ENCODE measurements at regions not wholly inside any gene's neighbourhood (a gene's known extent, or its start where the extent isn't known, plus 50 kb on each side); places are given as distances from the start of the nearest gene placed in this dataset.

GRCh38 chr1:166353213-166353612 is 186.4 kb upstream of the FAM78B start:
- TF ChIP-seq PPARA (CRISPR knock-in tag; IDR thresholded peaks at IDR 0.05; ENCODE audit: borderline replicate concordance) (no peak), ZFP3 (CRISPR knock-in tag; IDR thresholded peaks at IDR 0.05) (no peak), ISL1 (CRISPR knock-in tag; IDR thresholded peaks at IDR 0.05) (no peak), SNAI2 (CRISPR knock-in tag; IDR thresholded peaks at IDR 0.05) (no peak), ZNF565 (CRISPR knock-in tag; conservative IDR thresholded peaks at IDR 0.05; ENCODE audit: low read depth) (no peak), BACH2 (CRISPR knock-in tag; IDR thresholded peaks at IDR 0.05; ENCODE audit: borderline replicate concordance) (no peak), ZNF70 (CRISPR knock-in tag; IDR thresholded peaks at IDR 0.05) (no peak), CREB5 (CRISPR knock-in tag; IDR thresholded peaks at IDR 0.05; ENCODE audit: low read depth) (no peak), OSR1 (CRISPR knock-in tag; IDR thresholded peaks at IDR 0.05) (no peak), TCF4 (CRISPR knock-in tag; IDR thresholded peaks at IDR 0.05; ENCODE audit: borderline replicate concordance) (no peak)
- ATAC-seq, result no peak

GRCh38 chr1:166354406-166354805 is 187.6 kb upstream of the FAM78B start:
- TF ChIP-seq ZNF70 (CRISPR knock-in tag; IDR thresholded peaks at IDR 0.05), result no peak
- TF ChIP-seq CSRNP3 (CRISPR knock-in tag; IDR thresholded peaks at IDR 0.05), result no peak
- TF ChIP-seq TCF4 (CRISPR knock-in tag; IDR thresholded peaks at IDR 0.05; ENCODE audit: borderline replicate concordance), result no peak
- TF ChIP-seq POU6F1 (CRISPR knock-in tag; IDR thresholded peaks at IDR 0.05; ENCODE audit: borderline replicate concordance, low read depth), result no peak
- no peak for TF ChIP-seq ZFP3 (CRISPR knock-in tag; IDR thresholded peaks at IDR 0.05)
- TF ChIP-seq SNAI2 (CRISPR knock-in tag; IDR thresholded peaks at IDR 0.05), result no peak
- TF ChIP-seq ZFP30 (CRISPR knock-in tag; IDR thresholded peaks at IDR 0.05), result no peak
- TF ChIP-seq TSHZ2 (CRISPR knock-in tag; IDR thresholded peaks at IDR 0.05), result no peak
- no peak for ATAC-seq

GRCh38 chr1:166365081-166365480 is 198.3 kb upstream of the FAM78B start:
- no peak for TF ChIP-seq ISL1 (CRISPR knock-in tag; IDR thresholded peaks at IDR 0.05)
- no peak for TF ChIP-seq ESRRG (CRISPR knock-in tag; IDR thresholded peaks at IDR 0.05)
- TF ChIP-seq SNAI2 (CRISPR knock-in tag; IDR thresholded peaks at IDR 0.05), result no peak
- no peak for TF ChIP-seq PPARA (CRISPR knock-in tag; IDR thresholded peaks at IDR 0.05; ENCODE audit: borderline replicate concordance)
- no peak for TF ChIP-seq ZC3H10 (CRISPR knock-in tag; IDR thresholded peaks at IDR 0.05)
- TF ChIP-seq ZNF70 (CRISPR knock-in tag; IDR thresholded peaks at IDR 0.05), result no peak
- no peak for TF ChIP-seq ZFP3 (CRISPR knock-in tag; IDR thresholded peaks at IDR 0.05)
- TF ChIP-seq CSDC2 (CRISPR knock-in tag; IDR thresholded peaks at IDR 0.05), result no peak
- TF ChIP-seq TOX (CRISPR knock-in tag; IDR thresholded peaks at IDR 0.05; ENCODE audit: borderline replicate concordance), result no peak
- TF ChIP-seq POU6F1 (CRISPR knock-in tag; IDR thresholded peaks at IDR 0.05; ENCODE audit: borderline replicate concordance, low read depth), result no peak
- no peak for TF ChIP-seq RARB (CRISPR knock-in tag; IDR thresholded peaks at IDR 0.05)
- no peak for TF ChIP-seq CSRNP3 (CRISPR knock-in tag; IDR thresholded peaks at IDR 0.05)
- TF ChIP-seq TCF4 (CRISPR knock-in tag; IDR thresholded peaks at IDR 0.05; ENCODE audit: borderline replicate concordance), result no peak
- TF ChIP-seq ZNF565 (CRISPR knock-in tag; conservative IDR thresholded peaks at IDR 0.05; ENCODE audit: low read depth), result no peak
- TF ChIP-seq OSR1 (CRISPR knock-in tag; IDR thresholded peaks at IDR 0.05), result no peak
- no peak for TF ChIP-seq ARNTL (CRISPR knock-in tag; IDR thresholded peaks at IDR 0.05; ENCODE audit: borderline replicate concordance, low read depth)
- TF ChIP-seq ZNF8 (CRISPR knock-in tag; IDR thresholded peaks at IDR 0.05), result no peak
- no peak for TF ChIP-seq TSHZ2 (CRISPR knock-in tag; IDR thresholded peaks at IDR 0.05)
- TF ChIP-seq CREB5 (CRISPR knock-in tag; IDR thresholded peaks at IDR 0.05; ENCODE audit: low read depth), result no peak
- ATAC-seq, result no peak

Data from SK-N-SH treated with all-trans-retinoic acid at 6 μM for 48 hours (cell line).